Kidney (tissue), 13 donors: ENCODE measurements at regions not wholly inside any gene's neighbourhood (a gene's known extent, or its start where the extent isn't known, plus 50 kb on each side); places are given as distances from the start of the nearest gene placed in this dataset.

Experiments
- DNase-seq, 5 donors: peaks; one replicate each; pipeline ENCODE4 v3.0.0-alpha.2; 2013 to 2020
- FAIRE-seq: peaks from 2 replicates; lab custom pipeline; 2012; peaks lifted over from hg19 to GRCh38; lab: Jason Lieb, UNC
- H3K27ac ChIP-seq, 2 donors: one replicate each; pipeline ENCODE4 v1.7.0; 2013; ENCODE audit warnings: low read depth in 2 of 2, low read length in 2 of 2, inconsistent platforms in 1 of 2
- H3K27me3 ChIP-seq: one replicate; pipeline ENCODE4 v1.7.1; 2013; ENCODE audit warnings: low read length, inconsistent platforms; ENCODE audit not compliant: control insufficient read depth, insufficient read depth
- H3K36me3 ChIP-seq, 3 donors: one replicate each; pipeline versions ENCODE4 v1.7.0 to v1.7.1; 2013; ENCODE audit warnings: low read length in 3 of 3, control low read depth in 1 of 3, inconsistent platforms in 1 of 3; ENCODE audit not compliant: insufficient read depth in 3 of 3, control insufficient read depth in 2 of 3
- H3K4me1 ChIP-seq, 3 donors: one replicate each; pipeline versions ENCODE4 v1.7.0 to v1.7.1; 2013; ENCODE audit warnings: low read length in 3 of 3, inconsistent platforms in 1 of 3, low read depth in 1 of 3; ENCODE audit not compliant: control insufficient read depth in 2 of 3, insufficient read depth in 2 of 3
- H3K4me3 ChIP-seq, 3 donors: one replicate each; pipeline versions ENCODE4 v1.7.0 to v1.8.1; 2013; ENCODE audit warnings: low read length in 3 of 3, control low read depth in 1 of 3, inconsistent platforms in 1 of 3
- H3K9ac ChIP-seq, 3 donors: one replicate each; pipeline versions ENCODE4 v1.7.0 to v1.7.1; 2013; ENCODE audit warnings: low read length in 3 of 3, control low read depth in 1 of 3, inconsistent platforms in 1 of 3
- H3K9me3 ChIP-seq, 3 donors: one replicate each; pipeline versions ENCODE4 v1.7.0 to v1.7.1; 2013; ENCODE audit warnings: low read length in 3 of 3, control low read depth in 1 of 3, inconsistent platforms in 1 of 3; ENCODE audit not compliant: control insufficient read depth in 2 of 3, insufficient read depth in 1 of 3
- intact Hi-C: fragments of 100-400 bp; cut with DNase I; formaldehyde crosslinking; loops from one replicate; pipeline ENCODE4 v1.11.1; 2022
- TF ChIP-seq, protein P1 (sequence below): IDR thresholded peaks from 3 replicates; pipeline ENCODE4 v1.5.1; 2012; ENCODE audit warnings: mild to moderate bottlenecking, moderate library complexity, borderline replicate concordance; ENCODE audit not compliant: insufficient read depth; ENCODE audit errors: extremely low read depth
- donor health status: control.
- donor health status: control.
- donor health status: control.
- donor health status: control.
- donor health status: control.
- donor health status: DM: yes; HTN: yes; CAD: no.
- donor health status: Normal renal cell carcinoma (clear cell type).

DNA sequence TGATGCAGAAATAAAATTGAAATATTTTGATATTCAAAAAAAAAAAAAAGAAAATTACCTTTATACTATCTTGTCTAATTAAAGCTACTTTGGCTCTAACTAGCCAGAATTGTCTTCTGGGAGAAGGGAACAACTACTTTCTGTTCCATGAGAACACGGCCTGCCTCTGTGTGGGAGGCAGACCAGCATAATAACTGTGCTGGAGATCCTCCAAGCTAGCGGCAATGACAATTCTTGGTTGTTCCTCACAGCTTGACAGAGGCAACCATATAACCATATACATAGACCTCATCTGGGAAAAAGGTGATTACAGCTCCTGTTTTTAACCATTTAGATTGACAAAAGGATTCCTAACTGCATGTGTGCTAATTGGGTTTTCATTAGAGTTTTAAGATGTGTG is 95.7 kb downstream of the RBMX2 start:
- Histone ChIP-seq H3K4me3 (no peak overlapping the region), H3K27ac (no peak overlapping the region), H3K4me1 (no peaks in the 10 kb centered on the region), H3K27me3 (no peaks in the 10 kb centered on the region), H3K9ac (no peak overlapping the region), H3K36me3 (no peaks in the 10 kb centered on the region), H3K9me3 (no peaks in the 10 kb centered on the region)
- no peak for FAIRE-seq
- intact Hi-C loops: no loop called here
- DNase-seq: peak in 1 of 5 donors; percentile 0
- TF ChIP-seq, protein P1, sequence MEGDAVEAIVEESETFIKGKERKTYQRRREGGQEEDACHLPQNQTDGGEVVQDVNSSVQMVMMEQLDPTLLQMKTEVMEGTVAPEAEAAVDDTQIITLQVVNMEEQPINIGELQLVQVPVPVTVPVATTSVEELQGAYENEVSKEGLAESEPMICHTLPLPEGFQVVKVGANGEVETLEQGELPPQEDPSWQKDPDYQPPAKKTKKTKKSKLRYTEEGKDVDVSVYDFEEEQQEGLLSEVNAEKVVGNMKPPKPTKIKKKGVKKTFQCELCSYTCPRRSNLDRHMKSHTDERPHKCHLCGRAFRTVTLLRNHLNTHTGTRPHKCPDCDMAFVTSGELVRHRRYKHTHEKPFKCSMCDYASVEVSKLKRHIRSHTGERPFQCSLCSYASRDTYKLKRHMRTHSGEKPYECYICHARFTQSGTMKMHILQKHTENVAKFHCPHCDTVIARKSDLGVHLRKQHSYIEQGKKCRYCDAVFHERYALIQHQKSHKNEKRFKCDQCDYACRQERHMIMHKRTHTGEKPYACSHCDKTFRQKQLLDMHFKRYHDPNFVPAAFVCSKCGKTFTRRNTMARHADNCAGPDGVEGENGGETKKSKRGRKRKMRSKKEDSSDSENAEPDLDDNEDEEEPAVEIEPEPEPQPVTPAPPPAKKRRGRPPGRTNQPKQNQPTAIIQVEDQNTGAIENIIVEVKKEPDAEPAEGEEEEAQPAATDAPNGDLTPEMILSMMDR: no peak

DNA sequence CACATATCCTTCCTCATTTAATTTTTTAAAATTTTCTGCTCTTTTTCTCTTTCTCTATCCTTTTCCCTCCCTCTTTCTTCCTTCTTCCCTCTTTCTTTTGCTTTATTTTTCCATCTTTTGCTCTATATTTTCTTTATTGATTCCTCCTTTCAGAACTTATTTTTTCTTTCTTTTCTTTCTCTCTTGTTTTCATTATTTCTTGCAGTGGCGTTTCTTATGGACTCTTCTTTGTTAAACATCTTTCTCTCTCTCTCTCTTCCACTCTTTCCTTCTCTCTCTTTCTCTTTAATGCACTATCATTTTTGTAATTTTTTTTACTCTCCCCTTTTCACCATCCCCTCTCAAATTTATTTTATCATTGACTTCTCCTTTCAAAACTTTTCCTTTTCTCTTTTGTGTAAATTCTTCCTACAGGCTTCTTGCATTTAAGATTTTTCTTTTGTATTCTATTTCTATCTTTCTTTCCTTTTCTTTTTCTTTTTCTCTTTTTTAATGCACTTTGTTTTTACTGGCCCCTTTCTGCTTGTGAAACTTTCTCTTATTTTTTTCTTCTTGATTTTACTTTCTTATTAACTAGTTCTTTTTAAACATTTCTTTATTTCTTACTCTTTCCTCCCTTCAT is 97.0 kb downstream of the RBMX2 start:
- Histone ChIP-seq H3K9me3 (no peaks in the 10 kb centered on the region), H3K9ac (no peak overlapping the region), H3K27ac (no peak overlapping the region), H3K4me3 (no peak overlapping the region), H3K36me3 (no peaks in the 10 kb centered on the region), H3K4me1 (no peaks in the 10 kb centered on the region), H3K27me3 (no peaks in the 10 kb centered on the region)
- no peak for FAIRE-seq
- no peak for DNase-seq
- TF ChIP-seq, protein P1: no peak
- intact Hi-C loops: no loop called here

DNA sequence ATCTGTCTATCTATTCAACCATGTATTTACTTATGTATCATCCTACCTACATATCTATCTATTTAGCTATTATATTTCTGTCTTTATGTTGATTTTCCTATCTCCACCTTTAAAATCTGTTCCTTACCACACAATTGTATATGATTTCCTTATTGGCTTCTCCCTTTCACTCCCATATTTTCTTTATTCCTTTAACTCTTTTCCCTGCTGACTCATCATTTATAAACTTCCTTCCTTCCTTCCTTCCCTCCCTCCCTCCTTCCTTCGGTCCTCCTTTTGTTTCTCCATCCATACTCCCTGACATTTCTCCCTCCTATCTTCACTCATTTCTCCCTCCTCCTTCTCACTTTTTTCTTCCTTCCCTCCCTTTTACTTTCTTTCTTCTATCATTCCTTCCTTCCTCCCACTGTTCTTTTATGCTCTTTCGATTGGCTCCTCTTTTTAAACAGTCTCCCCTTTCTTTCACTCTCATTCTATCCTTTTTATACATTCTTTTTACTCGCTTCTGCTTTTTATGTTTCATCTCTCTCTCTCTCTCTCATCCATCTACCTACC is 100.3 kb downstream of the RBMX2 start:
- Histone ChIP-seq H3K9me3 (no peaks in the 10 kb centered on the region), H3K36me3 (no peaks in the 10 kb centered on the region), H3K9ac (no peak overlapping the region), H3K27ac (no peak overlapping the region), H3K4me1 (no peaks in the 10 kb centered on the region), H3K27me3 (no peaks in the 10 kb centered on the region), H3K4me3 (no peak overlapping the region)
- intact Hi-C loops: no loop called here
- no peak for DNase-seq
- TF ChIP-seq, protein P1: no peak
- no peak for FAIRE-seq
